ENCODE measurements at regions not wholly inside any gene's neighbourhood (a gene's known extent, or its start where the extent isn't known, plus 50 kb on each side); places are given as distances from the start of the nearest gene placed in this dataset.

GRCh38 chr4:41473176-41473575, 64.8 kb upstream of the LIMCH1 start:
- Histone ChIP-seq H3K4me3 (ENCODE audit: low read depth, low read length) (no peak overlapping the region), H3K27me3 (ENCODE audit: insufficient read depth, low read length) (no peaks in the 10 kb centered on the region; the same call in 1 of the 2 replicates), H3K4me1 (ENCODE audit: control insufficient read depth, insufficient read depth, low read length, unreplicated experiment) (no peaks in the 10 kb centered on the region), H3K36me3 (ENCODE audit: insufficient read depth, low read length) (no peaks in the 10 kb centered on the region), H3K79me2 (ENCODE audit: control insufficient read depth, insufficient read depth, low read length, unreplicated experiment) (no peaks in the 10 kb centered on the region), H2AFZ (ENCODE audit: low read length, unreplicated experiment) (no peak overlapping the region), H3K27ac (ENCODE audit: low read depth, low read length) (no peak overlapping the region)

- no peak overlapping the region for H3K4me3 ChIP-seq (ENCODE audit: low read depth, low read length)
- H3K36me3 ChIP-seq (ENCODE audit: insufficient read depth, low read length): no peaks in the 10 kb centered on the region
- H3K27me3 ChIP-seq (ENCODE audit: insufficient read depth, low read length): peaks cover 6% of the 10 kb centered on the region; the same call in 1 of the 2 replicates
- H3K4me1 ChIP-seq (ENCODE audit: control insufficient read depth, insufficient read depth, low read length, unreplicated experiment): no peaks in the 10 kb centered on the region
- H3K27ac ChIP-seq (ENCODE audit: low read depth, low read length): no peak overlapping the region
- H2AFZ ChIP-seq (ENCODE audit: low read length, unreplicated experiment): no peak overlapping the region
- no peaks in the 10 kb centered on the region for H3K79me2 ChIP-seq (ENCODE audit: control insufficient read depth, insufficient read depth, low read length, unreplicated experiment)
Measured at GRCh38 chr4:41475402-41475801, 62.6 kb upstream of the LIMCH1 start.

- no peaks in the 10 kb centered on the region for H3K79me2 ChIP-seq (ENCODE audit: control insufficient read depth, insufficient read depth, low read length, unreplicated experiment)
- H3K27ac ChIP-seq (ENCODE audit: low read depth, low read length): no peak overlapping the region
- no peaks in the 10 kb centered on the region for H3K4me1 ChIP-seq (ENCODE audit: control insufficient read depth, insufficient read depth, low read length, unreplicated experiment)
- no peaks in the 10 kb centered on the region for H3K36me3 ChIP-seq (ENCODE audit: insufficient read depth, low read length)
- H2AFZ ChIP-seq (ENCODE audit: low read length, unreplicated experiment): no peak overlapping the region
- H3K27me3 ChIP-seq (ENCODE audit: insufficient read depth, low read length): peaks cover 6% of the 10 kb centered on the region; the same call in 1 of the 2 replicates
- H3K4me3 ChIP-seq (ENCODE audit: low read depth, low read length): no peak overlapping the region
Measured at GRCh38 chr4:41476310-41476885, 61.6 kb upstream of the LIMCH1 start.

GRCh38 chr4:41477181-41477905, 60.6 kb upstream of the LIMCH1 start:
- Histone ChIP-seq H3K36me3 (ENCODE audit: insufficient read depth, low read length) (no peaks in the 10 kb centered on the region), H2AFZ (ENCODE audit: low read length, unreplicated experiment) (no peak overlapping the region), H3K4me3 (ENCODE audit: low read depth, low read length) (no peak overlapping the region), H3K27me3 (ENCODE audit: insufficient read depth, low read length) (peaks cover 6% of the 10 kb centered on the region; the same call in 1 of the 2 replicates), H3K27ac (ENCODE audit: low read depth, low read length) (no peak overlapping the region), H3K79me2 (ENCODE audit: control insufficient read depth, insufficient read depth, low read length, unreplicated experiment) (no peaks in the 10 kb centered on the region), H3K4me1 (ENCODE audit: control insufficient read depth, insufficient read depth, low read length, unreplicated experiment) (no peaks in the 10 kb centered on the region)

GRCh38 chr4:41478518-41478917, 59.4 kb upstream of the LIMCH1 start:
- Histone ChIP-seq H3K36me3 (ENCODE audit: insufficient read depth, low read length) (no peaks in the 10 kb centered on the region), H3K27me3 (ENCODE audit: insufficient read depth, low read length) (peaks cover 6% of the 10 kb centered on the region; the same call in 1 of the 2 replicates), H3K4me3 (ENCODE audit: low read depth, low read length) (no peak overlapping the region), H3K27ac (ENCODE audit: low read depth, low read length) (no peak overlapping the region), H3K4me1 (ENCODE audit: control insufficient read depth, insufficient read depth, low read length, unreplicated experiment) (no peaks in the 10 kb centered on the region), H2AFZ (ENCODE audit: low read length, unreplicated experiment) (no peak overlapping the region), H3K79me2 (ENCODE audit: control insufficient read depth, insufficient read depth, low read length, unreplicated experiment) (no peaks in the 10 kb centered on the region)

GRCh38 chr4:41480896-41481311, 57.1 kb upstream of the LIMCH1 start:
- H3K4me1 ChIP-seq (ENCODE audit: control insufficient read depth, insufficient read depth, low read length, unreplicated experiment): no peaks in the 10 kb centered on the region
- no peaks in the 10 kb centered on the region for H3K36me3 ChIP-seq (ENCODE audit: insufficient read depth, low read length)
- H3K27ac ChIP-seq (ENCODE audit: low read depth, low read length): no peak overlapping the region
- H2AFZ ChIP-seq (ENCODE audit: low read length, unreplicated experiment): no peak overlapping the region
- no peak overlapping the region for H3K4me3 ChIP-seq (ENCODE audit: low read depth, low read length)
- peaks cover 12% of the 10 kb centered on the region; the same call in 1 of the 2 replicates for H3K27me3 ChIP-seq (ENCODE audit: insufficient read depth, low read length)
- no peaks in the 10 kb centered on the region for H3K79me2 ChIP-seq (ENCODE audit: control insufficient read depth, insufficient read depth, low read length, unreplicated experiment)

GRCh38 chr4:41483771-41484170, 54.2 kb upstream of the LIMCH1 start:
- peaks cover 6% of the 10 kb centered on the region; the same call in 1 of the 2 replicates for H3K27me3 ChIP-seq (ENCODE audit: insufficient read depth, low read length)
- no peaks in the 10 kb centered on the region for H3K36me3 ChIP-seq (ENCODE audit: insufficient read depth, low read length)
- H2AFZ ChIP-seq (ENCODE audit: low read length, unreplicated experiment): no peak overlapping the region
- no peaks in the 10 kb centered on the region for H3K79me2 ChIP-seq (ENCODE audit: control insufficient read depth, insufficient read depth, low read length, unreplicated experiment)
- H3K4me3 ChIP-seq (ENCODE audit: low read depth, low read length): no peak overlapping the region
- no peaks in the 10 kb centered on the region for H3K4me1 ChIP-seq (ENCODE audit: control insufficient read depth, insufficient read depth, low read length, unreplicated experiment)
- no peak overlapping the region for H3K27ac ChIP-seq (ENCODE audit: low read depth, low read length)

GRCh38 chr4:41485041-41485440, 52.9 kb upstream of the LIMCH1 start:
- Histone ChIP-seq H3K27me3 (ENCODE audit: insufficient read depth, low read length) (peaks cover 6% of the 10 kb centered on the region; the same call in 1 of the 2 replicates), H3K4me3 (ENCODE audit: low read depth, low read length) (no peak overlapping the region), H3K79me2 (ENCODE audit: control insufficient read depth, insufficient read depth, low read length, unreplicated experiment) (no peaks in the 10 kb centered on the region), H3K4me1 (ENCODE audit: control insufficient read depth, insufficient read depth, low read length, unreplicated experiment) (no peaks in the 10 kb centered on the region), H3K27ac (ENCODE audit: low read depth, low read length) (no peak overlapping the region), H3K36me3 (ENCODE audit: insufficient read depth, low read length) (no peaks in the 10 kb centered on the region), H2AFZ (ENCODE audit: low read length, unreplicated experiment) (no peak overlapping the region)

GRCh38 chr4:41487868-41488440, 50.0 kb upstream of the LIMCH1 start:
- Histone ChIP-seq H2AFZ (ENCODE audit: low read length, unreplicated experiment) (no peak overlapping the region), H3K4me3 (ENCODE audit: low read depth, low read length) (no peak overlapping the region), H3K4me1 (ENCODE audit: control insufficient read depth, insufficient read depth, low read length, unreplicated experiment) (no peaks in the 10 kb centered on the region), H3K27ac (ENCODE audit: low read depth, low read length) (no peak overlapping the region), H3K79me2 (ENCODE audit: control insufficient read depth, insufficient read depth, low read length, unreplicated experiment) (no peaks in the 10 kb centered on the region), H3K27me3 (ENCODE audit: insufficient read depth, low read length) (peaks cover 6% of the 10 kb centered on the region; the same call in 1 of the 2 replicates), H3K36me3 (ENCODE audit: insufficient read depth, low read length) (no peaks in the 10 kb centered on the region)

All from ACC112 (cell line).